ENCODE measurements at regions not wholly inside any gene's neighbourhood (a gene's known extent, or its start where the extent isn't known, plus 50 kb on each side); places are given as distances from the start of the nearest gene placed in this dataset.

DNA sequence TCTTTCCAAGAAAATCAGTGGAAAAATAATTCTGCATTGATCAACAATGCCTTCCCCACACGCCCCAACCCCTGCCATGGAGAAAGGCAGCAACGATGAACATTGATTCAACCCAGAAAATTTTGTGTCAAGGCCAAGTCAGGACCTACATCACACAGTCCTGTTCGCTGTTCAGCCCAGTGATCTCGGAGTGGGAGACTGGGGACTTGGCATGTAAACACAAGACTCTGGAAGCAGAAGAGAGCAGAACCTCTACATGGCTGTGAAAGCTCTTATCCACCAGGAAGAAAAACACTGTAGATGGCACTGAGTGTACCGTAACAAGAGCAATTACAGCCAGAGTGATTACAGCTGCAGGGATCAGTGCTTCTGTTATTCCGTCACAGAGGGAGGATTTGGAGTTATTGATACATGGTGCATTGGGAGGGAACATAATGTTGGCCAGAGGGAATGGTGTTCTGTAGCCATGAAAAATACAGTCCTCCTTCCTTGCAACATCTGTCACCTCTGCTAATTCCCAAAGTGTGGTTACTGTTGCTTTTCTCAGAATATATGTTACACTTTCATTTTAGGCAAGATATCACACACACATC, 136.6 kb downstream of the IQUB start (continued):
- no peak for TF ChIP-seq CEBPG (CRISPR knock-in tag; IDR thresholded peaks at IDR 0.05)
- no peak for TF ChIP-seq CEBPG (tag; conservative IDR thresholded peaks at IDR 0.05 in 1 of 2, IDR thresholded peaks at IDR 0.05 in 1 of 2)

- Histone ChIP-seq H3K9me1 (ENCODE audit: control insufficient read depth, insufficient read depth, low read length) (no peaks in the 10 kb centered on the region), H3K4me1 (replicated peaks in 1 of 2; ENCODE audit: control insufficient read depth in 2 of 2, insufficient read depth in 2 of 2, low read length in 2 of 2) (no peaks in the 10 kb centered on the region), H3K4me3 (no peak overlapping the region), H4K20me1 (replicated peaks; ENCODE audit: control insufficient read depth, insufficient read depth, low read length) (no peaks in the 10 kb centered on the region), H3K9me3 (replicated peaks; ENCODE audit: control insufficient read depth, insufficient read depth, low read depth, low read length) (no peaks in the 10 kb centered on the region), H3K79me2 (ENCODE audit: control insufficient read depth, insufficient read depth, low read length) (no peaks in the 10 kb centered on the region), H2AFZ (ENCODE audit: low read depth, low read length) (no peak overlapping the region), H3K4me2 (ENCODE audit: insufficient read depth, low read length) (no peak overlapping the region), H3K36me3 (ENCODE audit: control insufficient read depth, insufficient read depth, low read length) (no peaks in the 10 kb centered on the region), H3K9ac (ENCODE audit: insufficient read depth in 1 of 2, low read depth in 2 of 2, low read length in 2 of 2) (no peak overlapping the region), H3K27me3 (ENCODE audit: control insufficient read depth in 2 of 2, insufficient read depth in 2 of 2, low read length in 2 of 2) (no peaks in the 10 kb centered on the region), H3K27ac (ENCODE audit: extremely low read depth, low read depth, low read length) (no peak overlapping the region)
- FAIRE-seq (no peak), DNase-seq (ENCODE audit: extremely low read depth in 1 of 4, low spot score in 3 of 4) (no peak), ATAC-seq (no peak)
- intact Hi-C loops (cut with micrococcal nuclease), result no loop called here
- in situ Hi-C loops (cut with MboI), result no loop called here
- WGBS (ENCODE audit: insufficient coverage, low coverage, missing lambda C conversion rate), result under 1% methylated on average over 6 of the region's 6 CpGs
- no TSS peak for BruUV-seq (replicated peaks)
- CTCF ChIA-PET (ENCODE audit: low intra/inter-chr PET ratio), result no interaction called here
- POLR2A ChIA-PET, result no interaction called here
- no peak for TF ChIP-seq RBM25 (IDR thresholded peaks at IDR 0.05; ENCODE audit: low read depth, low read length, severe bottlenecking)
- TF ChIP-seq ZNF609 (CRISPR knock-in tag; IDR thresholded peaks at IDR 0.05; ENCODE audit: borderline replicate concordance), result no peak
- TF ChIP-seq DNMT1 (IDR thresholded peaks at IDR 0.05), result no peak
- TF ChIP-seq MLLT1 (IDR thresholded peaks at IDR 0.05), result no peak
- TF ChIP-seq ATF2 (CRISPR knock-in tag; IDR thresholded peaks at IDR 0.05), result no peak
- TF ChIP-seq ZNF766 (CRISPR knock-in tag; conservative IDR thresholded peaks at IDR 0.05), result no peak
- TF ChIP-seq ELF2 (CRISPR knock-in tag; IDR thresholded peaks at IDR 0.05), result no peak
- TF ChIP-seq NR2C1 (IDR thresholded peaks at IDR 0.05), result no peak
- no peak for TF ChIP-seq NR2C1 (tag; IDR thresholded peaks at IDR 0.05)
- TF ChIP-seq MCM3 (IDR thresholded peaks at IDR 0.05), result no peak
- no peak for TF ChIP-seq RBM22 (IDR thresholded peaks at IDR 0.05; ENCODE audit: low read depth, low read length, poor library complexity, severe bottlenecking)
- no peak for TF ChIP-seq MTA3 (IDR thresholded peaks at IDR 0.05; ENCODE audit: borderline replicate concordance)
These were observed 140.8 kb downstream of the IQUB start for GRCh38 chr7:123393623-123394022.
